ENCODE measurements at regions not wholly inside any gene's neighbourhood (a gene's known extent, or its start where the extent isn't known, plus 50 kb on each side); places are given as distances from the start of the nearest gene placed in this dataset.
A peak's percentile ranks its signal among the peaks of the same experiment; 100 is the strongest.
"Not testable (repeated sequence)": the region's sequence is repeated elsewhere in the genome, so short reads cannot be mapped to it uniquely, and the experiment has no call there.

DNA sequence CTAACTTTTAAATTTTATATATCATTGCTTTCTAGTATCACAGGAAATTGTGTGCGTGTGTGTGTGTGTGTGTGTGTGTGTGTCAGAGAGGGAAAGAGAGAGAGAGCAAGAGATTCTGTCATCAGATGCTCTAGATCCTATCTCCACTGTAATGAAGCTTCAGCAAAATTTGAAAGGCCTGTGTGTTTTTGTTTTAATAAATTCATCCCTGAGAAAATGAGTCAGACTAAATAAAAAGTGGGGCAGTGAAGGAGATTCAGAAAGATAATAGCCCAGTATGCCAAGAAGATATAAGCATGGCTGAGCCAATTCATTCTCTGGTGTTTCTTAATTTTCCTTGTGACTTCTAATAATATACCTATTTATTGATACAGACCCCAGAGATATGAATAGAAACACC lies 184.2 kb upstream of the TMEM196 start:
- peak; percentile 57 for DNase-seq (ENCODE audit: low spot score)

DNA sequence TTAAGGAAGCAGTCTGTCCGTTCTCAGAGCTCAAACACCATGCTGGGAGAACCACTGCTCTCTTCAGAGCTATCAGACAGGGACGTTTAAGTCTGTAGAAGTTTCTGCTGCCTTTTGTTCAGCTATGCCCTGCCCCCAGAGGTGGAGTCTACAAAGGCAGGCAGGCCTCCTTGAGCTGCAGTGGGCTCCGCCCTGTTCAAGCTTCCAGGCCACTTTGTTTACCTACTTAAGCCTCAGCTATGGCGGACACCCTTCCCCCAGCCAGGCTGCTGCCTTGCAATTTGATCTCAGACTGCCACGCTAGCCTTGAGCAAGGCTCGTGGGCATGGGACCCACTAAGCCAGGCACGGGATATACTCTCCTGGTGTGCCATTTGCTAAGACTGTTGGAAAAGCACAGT lies 180.7 kb upstream of the TMEM196 start:
- DNase-seq (ENCODE audit: low spot score) = not testable (repeated sequence)

DNA sequence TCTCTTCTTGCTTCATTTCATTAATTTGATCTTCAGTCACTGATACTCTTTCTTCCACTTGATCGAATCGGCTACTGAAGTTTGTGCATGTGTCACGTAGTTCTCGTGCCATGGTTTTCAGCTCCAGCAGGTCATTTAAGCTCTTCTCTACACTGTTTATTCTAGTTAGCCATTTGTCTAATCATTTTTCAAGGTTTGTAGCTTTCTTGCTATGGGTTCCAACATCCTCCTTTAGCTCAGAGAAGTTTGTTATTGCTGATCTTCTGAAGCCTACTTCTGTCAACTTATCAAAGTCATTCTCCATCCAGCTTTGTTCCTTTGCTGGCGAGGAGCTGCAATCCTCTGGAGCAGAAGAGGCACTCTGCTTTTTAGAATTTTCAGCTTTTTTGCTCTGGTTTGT lies 180.0 kb upstream of the TMEM196 start:
- peak; percentile 49 for DNase-seq (ENCODE audit: low spot score)

DNA sequence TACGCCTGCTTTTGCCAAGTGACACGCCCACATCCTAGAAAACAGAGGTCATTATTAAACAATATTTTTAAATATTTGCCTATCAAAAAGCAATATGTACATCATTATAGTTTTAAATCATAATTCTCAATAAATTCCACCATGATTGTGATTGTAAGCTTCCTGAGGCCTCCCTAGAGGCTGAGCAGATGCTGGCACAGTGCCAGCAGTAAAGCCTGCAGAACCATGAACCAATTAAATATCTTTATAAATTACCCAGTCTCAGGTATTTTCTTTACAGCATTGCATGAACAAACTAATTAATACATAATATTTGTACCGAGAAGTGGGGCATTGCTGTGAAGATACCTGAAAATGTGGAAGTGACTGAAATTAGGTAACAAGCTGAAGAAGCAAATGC lies 174.7 kb upstream of the TMEM196 start:
- no peak for DNase-seq (ENCODE audit: low spot score)

DNA sequence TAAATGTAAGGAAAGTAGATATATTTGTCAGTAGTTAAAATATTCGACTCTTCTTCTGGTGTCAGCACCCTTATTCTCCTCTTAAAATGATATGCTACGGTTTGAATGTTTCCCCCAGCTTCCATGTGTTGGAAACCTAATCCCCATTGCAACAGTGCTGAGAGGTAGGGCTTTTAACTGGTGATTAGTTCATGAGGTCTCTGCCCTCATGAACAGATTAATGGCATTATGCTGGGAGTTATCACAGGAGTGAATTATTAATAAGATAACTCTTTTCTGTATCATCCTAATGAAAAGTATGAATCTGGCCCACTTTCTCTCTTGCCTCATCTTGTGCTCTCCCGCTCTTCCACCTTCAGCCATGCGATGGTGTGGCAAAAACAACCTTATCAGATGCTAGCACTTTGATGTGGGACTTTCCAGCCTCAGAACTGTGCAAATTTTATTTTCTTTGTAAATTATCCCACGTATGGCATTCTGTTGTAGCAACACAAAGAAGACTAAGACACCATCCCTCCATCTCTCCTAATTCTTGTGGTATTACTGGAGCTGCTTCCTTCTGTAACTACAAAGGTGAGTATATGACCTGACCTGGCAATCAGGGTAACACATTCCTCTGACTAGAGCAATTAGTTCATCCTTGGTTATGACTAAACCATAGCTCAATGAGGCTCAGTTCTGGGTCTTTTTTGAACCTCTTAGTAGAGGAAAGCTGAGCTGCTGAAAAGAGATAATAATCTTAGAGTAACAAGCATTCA lies 171.1 kb upstream of the TMEM196 start:
- DNase-seq (ENCODE audit: low spot score) = peak; percentile 81

DNA sequence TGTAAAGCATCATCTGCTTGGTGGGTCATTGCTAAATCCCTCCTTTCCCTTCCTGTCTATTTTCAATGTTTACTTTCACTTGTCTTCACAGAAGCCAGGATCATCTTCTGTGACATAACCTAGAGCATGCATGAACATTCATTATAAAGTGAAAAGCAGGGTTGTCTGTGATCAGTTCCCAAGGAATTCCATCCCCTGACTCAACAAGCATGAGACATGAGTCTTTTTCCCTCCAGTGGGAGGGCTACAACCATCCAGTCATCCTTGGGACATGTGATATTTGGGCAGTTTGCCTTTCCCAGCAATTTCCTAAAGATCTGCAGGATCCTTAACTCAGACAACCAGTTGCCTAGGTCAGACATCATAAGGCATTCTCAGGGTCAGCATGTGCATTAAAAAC lies 166.3 kb upstream of the TMEM196 start:
- peak; percentile 96 for DNase-seq (ENCODE audit: low spot score)

DNA sequence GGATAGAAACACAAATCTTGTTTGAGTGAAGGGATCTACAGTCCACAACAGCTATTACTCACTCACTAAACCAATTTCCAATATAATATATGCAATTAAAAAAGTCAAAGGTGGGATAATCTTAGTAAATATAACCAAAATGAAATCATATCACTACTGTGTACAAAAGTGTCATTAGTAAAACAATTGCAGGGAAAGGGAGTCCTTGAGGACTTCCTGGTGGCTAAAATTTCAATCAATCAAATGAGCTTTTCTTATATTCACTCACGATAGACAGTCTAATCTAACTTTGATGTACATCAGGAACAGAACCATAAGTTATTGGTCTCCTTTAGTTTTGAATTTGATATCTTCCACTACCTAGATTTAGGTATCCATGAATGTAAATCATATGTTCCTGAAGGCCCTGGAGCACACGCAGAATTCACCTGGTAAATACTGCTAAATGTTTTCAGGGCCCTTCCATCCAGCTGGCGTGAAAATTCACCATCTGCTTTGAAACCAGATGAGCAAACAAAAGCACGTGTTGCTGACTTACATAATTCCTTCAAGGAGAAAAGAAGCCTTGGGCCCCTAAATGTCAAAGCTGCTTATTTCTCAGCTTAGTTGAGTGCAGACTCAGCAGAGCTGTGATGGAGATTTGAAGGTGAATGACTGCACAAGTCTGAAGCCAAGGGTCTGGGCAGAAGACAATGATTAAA lies 159.3 kb upstream of the TMEM196 start:
- DNase-seq (ENCODE audit: low spot score) = no peak

DNA sequence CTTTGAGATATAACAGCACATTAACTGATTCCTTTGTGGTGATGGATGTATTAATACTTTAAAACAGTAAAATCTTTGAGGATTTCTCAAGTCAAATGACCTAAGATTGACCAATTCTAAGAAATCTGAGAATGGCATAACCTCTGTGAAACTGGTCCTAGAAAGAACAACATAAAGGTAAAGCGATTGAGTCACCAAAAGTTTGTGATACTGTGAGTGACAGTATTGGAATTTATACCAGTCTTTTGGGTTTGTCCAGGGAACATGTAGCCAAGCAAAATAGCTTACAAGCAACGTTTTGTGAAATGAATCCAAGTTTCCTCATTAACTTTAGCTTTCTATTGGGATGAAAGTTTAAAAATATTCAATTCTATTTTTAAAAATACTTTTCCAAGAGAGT lies 157.4 kb upstream of the TMEM196 start:
- peak; percentile 16 for DNase-seq (ENCODE audit: low spot score)

DNA sequence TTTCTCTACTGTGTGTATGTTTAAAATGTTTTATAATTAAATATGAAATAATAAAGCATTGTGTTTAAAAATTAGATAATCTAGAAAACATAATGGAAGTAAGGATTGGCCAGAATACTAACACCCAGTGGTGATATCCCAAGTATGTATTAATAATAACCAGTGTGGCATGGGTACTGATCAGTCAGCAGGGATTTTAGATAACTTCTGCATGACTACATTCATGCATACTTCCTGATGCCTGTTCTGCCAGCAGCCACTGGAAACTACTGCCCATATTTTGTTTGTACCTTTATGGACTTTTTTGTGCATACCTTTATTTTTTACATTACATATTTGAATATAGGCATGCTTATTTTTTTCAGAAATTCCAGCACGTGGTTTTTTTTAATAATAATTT lies 156.6 kb upstream of the TMEM196 start:
- peak; percentile 52 for DNase-seq (ENCODE audit: low spot score)

DNA sequence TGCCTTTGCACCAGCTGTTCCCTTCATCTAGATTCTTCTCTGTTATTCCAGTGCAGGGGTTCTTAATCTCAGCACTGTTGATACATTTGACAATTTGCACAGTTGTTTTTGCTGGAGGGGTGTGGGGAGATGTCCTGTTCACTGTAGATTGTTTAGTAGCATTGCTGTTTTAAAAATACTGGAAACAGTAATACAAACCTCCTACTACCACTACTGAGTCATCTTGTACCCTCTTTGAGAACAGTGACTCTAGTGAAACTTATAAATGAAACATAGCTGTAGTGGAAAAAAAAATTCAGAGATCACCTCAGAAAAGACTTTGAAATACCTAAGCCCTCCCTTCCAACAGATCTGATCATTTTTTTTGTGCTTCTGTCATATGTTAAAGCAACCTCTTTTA lies 154.8 kb upstream of the TMEM196 start:
- DNase-seq (ENCODE audit: low spot score) = no peak

DNA sequence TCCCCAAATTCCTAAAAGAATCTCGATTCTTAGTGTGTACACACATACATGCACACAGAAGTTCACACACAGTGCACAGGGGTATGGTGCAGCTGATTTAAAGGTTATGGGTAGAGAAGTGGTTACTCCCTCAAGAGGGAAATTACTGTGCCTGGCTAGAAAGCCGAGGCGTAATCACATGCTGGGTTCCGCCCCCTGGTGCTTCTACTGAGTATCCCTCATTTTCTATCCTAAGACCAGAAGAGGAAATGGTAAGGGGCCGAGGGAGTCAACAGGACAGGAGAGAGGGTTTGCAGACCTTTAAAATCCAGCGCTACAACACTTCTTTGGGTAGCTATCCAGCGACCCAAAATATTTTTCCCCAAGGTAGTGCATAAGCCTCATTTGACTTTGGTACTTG lies 147.3 kb upstream of the TMEM196 start:
- DNase-seq (ENCODE audit: low spot score) = no peak

DNA sequence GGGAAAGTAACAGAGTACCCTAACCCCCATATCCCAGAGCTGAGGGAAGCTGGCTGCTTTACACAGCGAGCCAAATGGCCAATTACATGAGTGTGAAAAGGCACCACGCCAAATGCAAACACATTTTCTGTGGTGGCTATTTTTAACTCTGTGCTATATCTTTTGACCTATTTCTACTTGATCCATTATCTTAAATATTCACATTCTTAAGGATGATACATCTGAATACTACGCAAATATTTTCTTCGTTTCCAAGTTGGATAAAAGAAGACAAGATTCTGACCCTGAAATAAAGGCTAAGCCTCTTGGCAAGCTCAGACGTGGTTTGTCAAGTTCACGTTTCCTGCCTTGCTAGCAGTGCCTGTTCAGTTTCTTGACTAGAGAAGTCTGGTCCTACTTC lies 146.7 kb upstream of the TMEM196 start:
- no peak for DNase-seq (ENCODE audit: low spot score)

DNA sequence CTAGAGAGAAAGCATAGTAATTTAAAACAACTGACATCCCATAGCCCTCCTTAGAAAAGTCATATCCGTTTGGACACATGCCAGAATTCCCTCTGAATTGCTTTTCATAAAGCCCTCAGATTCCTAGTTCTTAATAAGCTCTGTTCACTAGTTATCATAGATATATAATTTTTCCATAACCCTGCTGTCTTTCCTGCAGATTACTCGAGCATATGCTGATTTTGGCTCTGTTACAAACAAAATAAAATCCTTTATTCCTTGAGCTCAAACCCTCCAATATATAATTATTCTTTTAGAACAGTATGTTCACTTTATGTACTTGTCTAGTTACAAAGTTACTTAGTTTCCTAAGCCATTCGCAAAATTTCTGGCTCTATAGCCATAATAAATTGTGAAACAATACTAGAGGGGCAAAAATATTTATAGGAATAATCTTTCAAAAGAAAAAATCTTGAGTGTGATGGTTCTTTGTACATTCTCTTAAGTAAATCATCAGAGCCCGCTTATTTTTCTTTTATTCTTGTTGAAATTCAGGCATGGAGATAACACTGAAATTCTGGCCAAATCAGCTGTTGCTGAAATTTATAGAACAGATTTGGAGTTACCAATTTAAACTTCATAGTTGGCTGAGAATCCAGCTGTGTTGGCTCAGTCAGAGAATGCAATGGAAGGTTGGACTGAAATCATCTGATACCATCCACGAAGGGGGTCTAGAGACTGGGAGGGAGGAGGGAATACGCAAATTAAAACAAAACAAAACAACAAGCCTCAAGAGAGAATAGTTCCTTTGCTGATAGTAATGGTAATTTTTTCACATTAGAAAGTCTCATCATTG lies 146.1 kb upstream of the TMEM196 start:
- DNase-seq (ENCODE audit: low spot score) = no peak

DNA sequence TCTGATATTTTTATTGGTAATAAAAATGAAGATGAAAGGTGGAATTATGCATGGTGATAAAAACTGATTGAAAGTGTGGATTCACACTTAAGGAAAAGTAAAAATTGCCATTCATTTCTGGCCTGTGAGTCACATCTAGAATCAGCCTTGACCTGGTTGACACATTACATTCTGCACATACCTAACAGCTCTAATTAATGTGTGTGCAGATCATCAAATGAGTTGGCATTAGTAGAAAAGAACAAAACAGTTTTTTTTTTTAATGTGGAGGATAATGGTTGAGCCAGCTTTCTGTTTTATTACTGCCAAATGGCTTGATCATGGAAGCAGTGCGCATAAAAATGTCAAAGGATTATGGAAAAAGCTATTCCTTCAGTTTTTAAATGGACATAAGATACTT lies 142.6 kb upstream of the TMEM196 start:
- DNase-seq (ENCODE audit: low spot score) = peak; percentile 87

DNA sequence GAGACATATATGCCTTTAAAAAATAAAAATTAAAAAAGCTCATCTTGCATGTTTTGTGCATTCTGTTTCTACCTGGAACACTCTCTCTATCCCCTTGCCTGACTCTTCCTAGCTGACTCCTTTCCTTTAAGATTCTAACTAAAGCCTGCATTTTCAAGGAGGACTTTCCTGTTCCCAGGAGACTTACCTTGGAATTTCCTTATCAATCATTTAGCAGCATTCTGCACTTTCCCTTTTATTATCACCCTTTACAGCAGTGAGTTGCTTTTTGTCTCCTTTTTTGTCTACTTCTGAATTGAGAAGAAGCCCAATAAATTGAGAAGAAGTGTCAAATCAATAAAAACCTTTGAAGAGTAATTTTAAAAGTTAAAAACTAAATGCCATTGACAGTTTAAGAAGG lies 142.2 kb upstream of the TMEM196 start:
- peak; percentile 60 for DNase-seq (ENCODE audit: low spot score)

DNA sequence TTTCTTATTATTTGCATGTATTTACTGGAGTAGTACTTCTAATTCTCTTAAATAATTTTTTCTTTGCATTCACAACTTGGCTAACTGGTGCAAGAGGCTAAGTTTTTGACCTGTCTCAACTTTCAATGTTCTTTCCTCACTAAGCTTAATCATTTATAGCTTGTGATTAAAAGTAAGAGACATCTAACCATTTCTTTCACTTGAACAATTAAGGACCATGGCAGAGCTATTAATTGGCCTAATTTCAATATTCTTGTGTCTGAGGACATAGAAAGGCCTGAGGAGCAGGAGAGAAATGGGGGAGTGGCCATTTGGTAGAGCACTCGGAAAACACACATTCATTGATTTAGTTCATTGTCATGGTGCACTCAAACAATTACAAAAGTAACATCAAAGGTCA lies 141.4 kb upstream of the TMEM196 start:
- DNase-seq (ENCODE audit: low spot score) = no peak

DNA sequence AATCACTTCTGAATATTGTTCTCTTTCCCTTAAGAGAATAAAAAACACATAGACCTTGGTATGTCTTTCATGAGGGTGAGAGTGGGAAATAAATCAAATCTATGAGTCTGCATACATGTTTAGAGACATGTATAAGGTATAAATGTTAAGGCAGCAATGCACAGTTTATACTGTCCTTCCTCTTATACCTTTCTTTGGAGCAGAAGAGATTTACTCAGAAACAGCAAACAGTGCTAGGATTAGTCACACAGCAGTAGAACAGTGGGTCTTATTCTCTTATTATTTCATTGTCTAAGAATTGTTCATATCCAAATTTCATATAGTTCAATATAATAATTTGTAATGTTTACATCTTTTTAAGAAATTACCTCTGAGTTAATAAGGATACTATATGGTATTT lies 126.7 kb upstream of the TMEM196 start:
- DNase-seq (ENCODE audit: low spot score) = no peak

DNA sequence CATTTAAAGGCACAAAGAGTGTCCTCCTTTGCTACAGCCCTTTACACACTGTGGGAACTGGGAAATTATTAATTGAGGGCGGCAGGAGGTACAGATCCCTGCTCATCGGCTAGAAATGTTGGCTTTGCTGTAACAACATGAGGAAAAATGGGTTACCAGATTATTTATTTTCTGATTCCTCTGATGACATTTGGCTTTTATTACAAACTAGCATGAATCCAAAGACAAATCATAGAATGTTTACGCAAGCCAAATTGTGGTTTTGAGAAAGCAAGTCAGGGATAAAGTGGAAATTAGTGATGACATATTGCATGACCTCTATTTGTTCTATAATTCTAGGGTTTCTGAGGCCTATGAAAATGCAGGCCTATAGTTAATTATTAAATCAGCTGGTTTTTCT lies 126.1 kb upstream of the TMEM196 start:
- peak; percentile 84 for DNase-seq (ENCODE audit: low spot score)

DNA sequence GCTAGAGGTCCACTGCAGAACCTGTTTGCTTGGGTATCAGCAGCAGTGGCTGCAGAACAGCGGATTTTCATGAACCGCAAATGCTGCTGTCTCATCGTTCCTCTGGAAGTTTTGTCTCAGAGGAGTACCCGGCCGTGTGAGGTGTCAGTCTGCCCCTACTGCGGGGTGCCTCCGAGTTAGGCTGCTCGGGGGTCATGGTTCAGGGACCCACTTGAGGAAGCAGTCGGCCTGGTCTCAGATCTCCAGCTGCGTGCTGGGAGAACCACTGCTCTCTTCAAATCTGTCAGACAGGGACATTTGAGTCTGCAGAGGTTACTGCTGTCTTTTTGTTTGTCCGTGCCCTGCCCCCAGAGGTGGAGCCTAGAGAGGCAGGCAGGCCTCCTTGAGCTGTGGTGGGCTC lies 109.5 kb upstream of the TMEM196 start:
- DNase-seq (ENCODE audit: low spot score) = not testable (repeated sequence)

DNA sequence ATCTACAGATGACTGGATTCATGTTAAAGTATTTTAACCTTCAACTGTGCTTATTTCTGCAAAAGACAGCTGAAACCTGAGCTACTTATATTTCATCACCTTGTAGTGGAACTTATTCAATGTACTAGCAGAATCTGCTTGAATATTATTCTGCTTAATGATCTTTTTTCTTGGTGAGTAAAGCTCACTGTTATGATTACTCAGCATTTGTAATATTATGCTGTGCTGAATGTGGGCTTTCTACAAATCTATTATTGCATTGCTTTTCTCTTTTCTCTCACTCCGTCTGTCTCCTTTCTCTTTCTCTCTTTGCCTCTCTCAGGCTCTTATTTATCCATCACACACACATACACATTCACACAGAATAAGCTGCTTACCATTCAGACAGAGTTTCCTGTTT lies 98.7 kb upstream of the TMEM196 start:
- DNase-seq (ENCODE audit: low spot score) = no peak

DNA sequence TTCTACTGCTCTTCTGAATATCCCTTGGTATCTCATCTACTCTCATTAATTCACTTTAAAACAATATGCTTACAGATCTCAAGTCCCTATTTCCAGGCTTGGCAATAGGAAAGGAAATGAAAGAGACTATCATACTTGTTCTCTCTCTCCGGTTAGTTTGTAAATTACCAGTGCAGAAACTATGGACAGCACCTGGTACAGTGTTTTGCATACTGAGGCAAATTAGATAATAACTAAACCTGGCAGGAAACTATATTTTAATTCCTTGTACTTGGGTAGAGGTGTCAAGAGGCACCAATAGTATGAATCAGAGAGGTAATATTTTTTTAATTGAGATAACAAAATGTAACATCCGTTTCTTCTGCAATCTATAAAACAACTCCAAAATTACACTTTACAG lies 97.7 kb upstream of the TMEM196 start:
- DNase-seq (ENCODE audit: low spot score) = no peak

DNA sequence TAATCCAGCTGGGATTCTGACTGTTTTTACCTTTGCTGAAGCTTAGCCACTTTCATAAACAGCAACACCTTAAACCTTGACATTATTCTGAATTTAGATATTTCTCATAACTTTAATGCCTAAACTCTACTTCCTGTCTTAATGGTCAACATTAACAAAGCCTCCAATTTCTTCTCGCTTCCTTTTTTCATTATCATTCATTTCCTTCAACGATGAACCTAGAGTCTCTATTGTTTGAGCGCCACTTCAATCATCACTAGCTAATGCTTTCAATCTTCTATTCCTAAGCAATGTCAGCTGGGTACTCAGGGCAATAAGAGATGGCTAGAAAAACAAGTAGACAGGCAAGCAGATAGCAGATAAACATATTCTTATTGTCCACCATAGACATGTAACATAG lies 96.6 kb upstream of the TMEM196 start:
- DNase-seq (ENCODE audit: low spot score) = no peak

DNA sequence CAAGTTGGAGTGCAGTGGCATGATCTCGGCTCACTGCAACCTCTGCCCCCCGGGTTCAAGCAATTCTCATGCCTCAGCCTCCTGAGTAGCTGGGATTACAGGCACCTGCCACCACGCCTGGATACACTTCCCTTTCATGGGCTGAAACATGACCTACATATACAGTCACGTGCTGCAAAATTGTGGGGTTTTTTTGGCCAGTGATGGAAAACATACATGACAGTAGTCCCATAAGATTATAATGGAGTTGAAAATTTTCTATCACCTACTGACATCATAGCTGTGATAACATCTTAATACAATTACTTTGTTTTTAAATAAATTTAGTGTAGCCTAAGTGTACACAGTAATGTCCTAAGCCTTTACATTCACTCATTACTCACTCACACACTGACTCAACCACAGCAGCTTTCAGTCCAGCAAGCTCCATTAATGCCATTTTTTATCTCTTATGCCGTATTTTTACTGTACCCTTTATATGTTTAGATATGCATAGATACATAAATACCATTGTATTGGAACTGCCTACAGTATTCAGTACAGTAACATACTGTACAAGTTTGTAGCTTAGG lies 79.9 kb upstream of the TMEM196 start:
- DNase-seq (ENCODE audit: low spot score) = no peak
